ENCODE measurements at regions not wholly inside any gene's neighbourhood (a gene's known extent, or its start where the extent isn't known, plus 50 kb on each side); places are given as distances from the start of the nearest gene placed in this dataset.

DNA sequence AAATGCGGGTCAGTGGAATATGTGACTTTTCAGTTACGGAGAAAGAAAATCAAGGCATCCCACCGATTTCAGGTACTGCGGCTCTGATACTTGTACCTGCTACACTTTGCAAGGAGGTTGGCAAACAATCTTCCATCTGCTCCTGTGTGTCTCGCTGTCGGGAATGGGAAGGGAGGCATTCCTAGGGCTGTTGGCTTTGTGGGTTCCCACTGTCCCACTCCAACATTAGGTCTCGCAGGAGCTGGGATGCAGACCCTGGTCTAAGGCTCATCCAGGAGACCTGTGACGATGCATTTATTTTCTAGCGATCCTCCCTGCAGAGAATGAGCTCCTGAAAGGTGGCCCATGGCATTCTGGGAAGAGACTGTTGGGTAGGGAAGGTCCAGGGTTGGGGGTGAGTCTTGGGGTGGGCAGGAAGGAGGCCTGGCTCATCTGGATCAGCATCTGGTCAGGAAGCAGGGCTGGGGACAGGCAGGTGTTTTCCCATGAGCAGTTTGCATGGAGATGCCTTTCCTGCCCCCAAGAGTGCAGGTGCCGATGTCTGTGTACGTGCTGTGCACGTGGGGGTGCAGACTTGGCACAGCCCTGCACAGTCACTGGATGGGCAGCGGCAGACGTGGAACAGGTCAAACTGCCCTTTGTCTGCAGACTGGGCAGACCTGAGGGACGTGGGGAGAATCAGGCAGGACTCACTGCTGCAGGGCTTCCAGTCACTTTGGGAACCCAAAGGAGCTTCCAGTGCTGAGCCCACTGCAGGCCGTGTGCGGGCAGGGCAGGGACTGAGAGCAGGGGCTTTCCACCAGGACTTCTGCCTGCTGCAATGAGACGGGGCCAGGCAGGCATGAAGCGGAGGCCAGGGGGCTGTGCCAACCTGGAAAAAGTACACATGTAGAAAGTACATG, 152.4 kb downstream of the TEX29 start:
- TF ChIP-seq, protein P1, sequence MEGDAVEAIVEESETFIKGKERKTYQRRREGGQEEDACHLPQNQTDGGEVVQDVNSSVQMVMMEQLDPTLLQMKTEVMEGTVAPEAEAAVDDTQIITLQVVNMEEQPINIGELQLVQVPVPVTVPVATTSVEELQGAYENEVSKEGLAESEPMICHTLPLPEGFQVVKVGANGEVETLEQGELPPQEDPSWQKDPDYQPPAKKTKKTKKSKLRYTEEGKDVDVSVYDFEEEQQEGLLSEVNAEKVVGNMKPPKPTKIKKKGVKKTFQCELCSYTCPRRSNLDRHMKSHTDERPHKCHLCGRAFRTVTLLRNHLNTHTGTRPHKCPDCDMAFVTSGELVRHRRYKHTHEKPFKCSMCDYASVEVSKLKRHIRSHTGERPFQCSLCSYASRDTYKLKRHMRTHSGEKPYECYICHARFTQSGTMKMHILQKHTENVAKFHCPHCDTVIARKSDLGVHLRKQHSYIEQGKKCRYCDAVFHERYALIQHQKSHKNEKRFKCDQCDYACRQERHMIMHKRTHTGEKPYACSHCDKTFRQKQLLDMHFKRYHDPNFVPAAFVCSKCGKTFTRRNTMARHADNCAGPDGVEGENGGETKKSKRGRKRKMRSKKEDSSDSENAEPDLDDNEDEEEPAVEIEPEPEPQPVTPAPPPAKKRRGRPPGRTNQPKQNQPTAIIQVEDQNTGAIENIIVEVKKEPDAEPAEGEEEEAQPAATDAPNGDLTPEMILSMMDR (IDR thresholded peaks at IDR 0.05), result no peak
- no peak for TF ChIP-seq POLR2A (IDR thresholded peaks at IDR 0.05)
